MV-4-11 (cell line): ENCODE measurements at regions not wholly inside any gene's neighbourhood (a gene's known extent, or its start where the extent isn't known, plus 50 kb on each side); places are given as distances from the start of the nearest gene placed in this dataset.
"Not testable (repeated sequence)": the region's sequence is repeated elsewhere in the genome, so short reads cannot be mapped to it uniquely, and the experiment has no call there.

ENCODE experiments used
- DNase-seq: peaks from one replicate; lab custom pipeline; 2025; lab: John Stamatoyannopoulos, UW

DNA sequence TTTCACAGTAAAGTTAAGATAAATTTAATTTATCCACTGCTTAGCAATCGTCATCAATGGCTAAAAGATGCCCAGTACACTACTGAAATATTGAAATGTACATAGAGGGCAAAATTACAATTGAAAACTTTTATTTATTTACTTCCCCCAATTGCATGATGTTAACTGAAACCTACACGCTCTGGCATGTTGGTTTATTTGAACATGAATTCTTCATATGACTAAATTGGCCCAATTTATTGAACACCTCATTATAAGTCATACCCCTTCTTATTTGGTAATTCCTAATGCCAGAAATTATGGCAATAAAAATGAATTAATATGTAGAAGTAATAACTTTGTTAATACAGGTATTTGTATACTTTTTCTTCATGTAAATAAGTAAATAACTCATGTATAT lies 183.0 kb upstream of the ZC3H15 start:
- no peak for DNase-seq

DNA sequence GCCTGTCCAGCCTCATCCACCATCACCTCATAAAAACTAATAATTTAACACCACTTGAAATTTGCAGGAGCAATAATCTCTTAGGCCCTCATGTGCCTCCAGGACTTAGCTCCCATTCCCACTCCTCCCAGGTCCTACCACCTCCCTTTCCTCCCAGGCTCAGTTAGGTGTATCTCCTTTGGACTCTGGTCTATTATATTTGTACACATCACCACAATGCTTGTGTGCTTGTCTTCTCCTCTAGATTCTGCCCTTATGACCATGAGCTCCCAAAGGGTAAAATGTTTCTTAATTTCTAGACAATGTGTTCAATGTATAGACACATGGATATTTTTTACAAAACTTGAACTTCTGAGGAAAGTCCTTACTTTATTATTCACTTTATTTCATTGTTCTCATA lies 182.0 kb upstream of the ZC3H15 start:
- no peak for DNase-seq

- no peak for DNase-seq
These were observed 179.3 kb upstream of the ZC3H15 start for GRCh38 chr2:186306754-186307153.

GRCh38 chr2:186307871-186308270 lies 178.2 kb upstream of the ZC3H15 start:
- DNase-seq, result no peak

DNA sequence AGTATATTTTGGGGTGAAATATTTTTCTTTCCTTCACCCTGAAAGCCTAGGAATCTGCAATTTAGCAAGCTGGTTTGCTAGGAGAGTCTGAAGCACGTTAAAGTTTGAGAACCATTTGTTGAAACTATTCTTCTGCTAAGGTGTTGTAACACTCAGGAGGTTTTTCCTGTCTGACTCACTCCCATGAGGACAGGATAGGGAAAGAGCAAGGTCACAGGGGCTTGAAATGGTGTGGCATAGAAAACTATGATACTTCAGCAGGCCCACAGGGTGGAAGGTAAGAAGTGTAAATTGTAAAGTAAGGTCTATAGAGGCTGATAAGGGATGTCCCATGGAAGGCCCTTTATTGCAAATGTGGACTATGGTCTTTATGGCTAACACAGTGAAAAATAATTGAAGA lies 177.7 kb upstream of the ZC3H15 start:
- DNase-seq, result no peak

DNA sequence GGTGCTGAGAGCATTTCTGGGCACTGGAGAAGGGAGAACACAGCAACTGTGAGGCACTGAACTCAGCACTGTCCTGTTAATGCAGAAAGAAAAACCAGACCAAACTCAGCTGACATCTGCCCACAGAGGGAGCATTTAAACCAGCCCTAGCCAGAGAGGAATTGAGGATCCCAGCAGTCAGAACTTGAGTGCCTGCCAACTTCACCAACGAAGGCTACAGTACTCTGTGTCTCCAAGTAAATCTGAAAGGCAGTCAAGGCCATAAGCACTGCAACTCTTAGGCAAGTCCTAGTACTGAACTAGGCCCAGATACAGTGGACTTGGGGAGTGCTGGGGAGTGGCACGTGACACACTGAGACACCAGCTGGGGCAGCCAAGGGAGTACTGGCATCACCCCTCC lies 176.2 kb upstream of the ZC3H15 start:
- no peak for DNase-seq

- DNase-seq, result no peak
These were observed 167.0 kb upstream of the ZC3H15 start for GRCh38 chr2:186319105-186319504.

DNA sequence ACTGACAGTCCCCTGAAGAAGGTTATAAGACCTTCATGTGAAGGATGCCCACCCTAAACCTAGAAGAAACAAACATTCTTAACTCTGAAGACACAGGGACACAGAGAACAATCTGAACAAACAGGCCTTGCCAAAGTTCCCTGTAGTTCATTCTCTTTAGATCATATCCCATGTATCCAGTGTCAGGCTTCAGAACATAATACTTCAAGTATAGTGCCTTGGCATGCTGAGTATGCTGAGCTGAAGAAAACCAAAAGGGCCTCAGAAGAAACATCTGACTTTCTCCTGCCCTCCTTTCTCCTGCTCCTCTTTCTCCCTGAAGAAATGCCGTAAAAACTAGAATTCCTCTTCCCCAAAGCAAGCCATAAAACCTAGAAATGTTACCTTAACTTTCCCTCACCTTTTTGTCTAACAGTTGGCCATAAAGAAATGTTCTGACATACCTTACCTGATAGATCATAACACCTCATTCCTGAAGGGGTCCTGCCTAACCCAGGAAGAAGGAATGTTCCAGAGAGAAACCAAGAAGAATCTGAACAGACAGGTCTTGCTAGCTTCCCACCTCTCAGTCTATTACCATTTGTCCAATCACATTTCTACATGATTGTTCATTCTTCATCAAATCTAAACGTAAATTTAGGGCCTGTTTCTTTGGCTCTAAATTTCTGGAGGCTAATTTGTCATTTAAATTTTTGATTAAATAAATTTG lies 160.1 kb upstream of the ZC3H15 start:
- no peak for DNase-seq

GRCh38 chr2:186327251-186327868 lies 158.7 kb upstream of the ZC3H15 start:
- no peak for DNase-seq

GRCh38 chr2:186328838-186329237 lies 157.2 kb upstream of the ZC3H15 start:
- DNase-seq, result no peak

- DNase-seq, result no peak
These were observed 156.0 kb upstream of the ZC3H15 start for GRCh38 chr2:186330050-186330449.

DNA sequence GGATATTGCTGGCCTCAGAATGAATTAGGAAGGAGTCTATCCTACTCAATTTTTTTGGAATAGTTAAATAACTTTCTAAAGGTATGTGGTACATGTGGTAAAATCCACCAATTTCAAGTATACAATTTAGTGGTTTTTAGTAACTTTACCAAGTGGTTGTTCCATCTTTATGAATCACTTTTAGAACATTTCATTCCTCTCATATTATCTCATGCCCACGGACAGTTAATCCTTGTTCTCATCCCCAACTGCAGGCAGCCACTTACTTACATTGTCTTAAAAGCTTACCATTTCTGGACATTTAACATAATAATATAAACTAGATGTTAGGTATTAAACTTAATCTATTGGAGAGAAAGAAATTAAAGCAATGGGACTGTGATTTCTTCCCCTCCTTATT lies 146.3 kb upstream of the ZC3H15 start:
- DNase-seq, result no peak

- no peak for DNase-seq
These were observed 144.0 kb upstream of the ZC3H15 start for GRCh38 chr2:186342029-186342428.

DNA sequence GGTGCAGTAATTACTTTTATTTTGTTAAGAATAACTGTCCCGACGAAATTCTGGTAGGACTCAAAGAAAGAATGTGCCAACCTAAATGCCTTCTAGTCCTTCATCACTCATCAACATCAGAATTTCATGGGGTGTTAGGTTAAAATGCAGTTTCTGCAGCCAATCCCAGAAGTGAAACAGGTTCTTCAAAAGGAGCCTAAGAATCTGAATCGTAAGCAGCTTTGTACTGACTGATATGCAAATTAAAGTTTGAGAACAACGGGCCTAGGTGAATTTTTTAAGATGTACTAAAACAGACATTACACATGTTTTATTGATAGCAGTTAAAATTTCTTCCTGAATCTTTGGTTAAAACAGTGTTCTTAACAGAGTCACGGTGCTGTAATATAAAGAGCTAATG lies 140.3 kb upstream of the ZC3H15 start:
- peak; percentile 74 for DNase-seq

GRCh38 chr2:186346216-186346615 lies 139.8 kb upstream of the ZC3H15 start:
- DNase-seq, result no peak

DNA sequence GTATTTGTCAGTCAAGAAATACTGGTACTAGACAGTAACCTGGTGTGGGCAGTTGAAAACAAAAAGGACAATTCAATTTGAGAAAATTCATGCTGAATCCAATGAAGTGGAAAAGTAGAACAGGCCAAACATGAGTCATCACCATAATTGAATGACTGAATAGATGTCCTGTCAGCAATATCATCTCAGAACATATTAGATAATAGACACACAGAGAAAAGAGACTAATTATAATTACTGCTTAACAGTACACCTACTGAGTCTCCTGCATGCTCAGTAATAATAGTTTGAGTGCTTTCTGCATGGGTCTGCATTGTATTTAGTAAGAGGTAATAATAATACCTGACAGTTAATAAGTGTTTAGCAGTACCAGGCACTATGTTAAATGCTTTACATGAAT lies 138.6 kb upstream of the ZC3H15 start:
- no peak for DNase-seq

- no peak for DNase-seq
These were observed 137.9 kb upstream of the ZC3H15 start for GRCh38 chr2:186348200-186348599.

DNA sequence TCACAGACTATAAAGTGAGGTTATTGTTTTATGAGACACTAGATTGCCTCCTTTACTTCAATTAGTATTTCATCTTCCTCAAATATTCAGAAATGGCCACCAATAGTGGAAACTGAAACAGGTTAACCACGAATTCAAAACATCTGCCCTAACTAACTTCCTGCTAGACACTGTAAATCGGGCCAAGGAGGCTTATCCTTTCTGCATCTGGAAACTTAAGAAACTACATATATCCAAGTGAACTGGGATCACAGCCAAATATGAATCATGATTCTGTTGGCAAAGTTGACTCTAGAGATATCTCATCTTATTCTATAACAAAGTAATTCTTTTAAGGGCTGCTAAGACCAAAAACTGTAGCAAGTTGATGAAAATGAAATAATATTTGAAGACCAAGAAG lies 136.6 kb upstream of the ZC3H15 start:
- peak; percentile 95 for DNase-seq

- not testable (repeated sequence) for DNase-seq
These were observed 131.9 kb upstream of the ZC3H15 start for GRCh38 chr2:186354160-186354559.

- no peak for DNase-seq
These were observed 120.7 kb upstream of the ZC3H15 start for GRCh38 chr2:186365406-186365805.

DNA sequence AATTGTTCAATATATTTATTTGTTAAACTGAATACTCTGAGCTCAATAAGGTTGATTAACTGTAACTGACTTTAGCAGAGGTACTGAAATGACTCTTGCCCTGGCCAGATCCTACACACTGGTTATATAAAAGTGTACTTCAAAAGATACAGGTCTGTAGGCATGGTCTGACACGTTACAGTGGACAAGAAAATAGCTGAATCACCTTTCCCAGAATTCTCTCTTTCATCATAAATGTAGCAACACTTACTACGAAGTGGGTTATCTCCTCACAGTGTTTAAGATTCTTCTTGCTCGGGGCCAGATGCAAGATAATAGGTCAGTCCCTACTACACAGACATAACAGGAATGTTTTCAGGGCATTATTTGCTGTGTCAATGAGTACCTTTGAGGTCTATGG lies 107.0 kb upstream of the ZC3H15 start:
- no peak for DNase-seq

- DNase-seq, result no peak
These were observed 105.3 kb upstream of the ZC3H15 start for GRCh38 chr2:186380805-186381204.

GRCh38 chr2:186381573-186381972 lies 104.5 kb upstream of the ZC3H15 start:
- no peak for DNase-seq

DNA sequence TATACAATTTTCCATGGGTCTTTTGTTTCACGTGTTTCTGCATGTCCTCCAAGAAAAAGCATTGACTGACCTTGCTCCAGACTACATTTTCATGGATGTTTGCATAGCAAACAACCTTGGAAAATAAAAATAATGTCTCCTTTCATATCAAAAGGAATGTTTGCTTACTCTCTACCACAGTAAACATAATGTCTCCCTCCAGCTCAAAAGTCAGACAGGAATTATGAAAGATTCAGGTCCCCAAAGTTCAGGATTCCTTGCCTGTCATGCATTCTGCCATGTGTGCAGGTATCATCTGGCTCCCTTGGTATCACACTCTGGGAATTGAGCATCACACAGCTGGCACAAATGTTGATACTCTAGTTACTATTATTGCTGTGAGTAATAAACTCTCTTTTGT lies 103.1 kb upstream of the ZC3H15 start:
- DNase-seq, result no peak
